ENCODE measurements at regions not wholly inside any gene's neighbourhood (a gene's known extent, or its start where the extent isn't known, plus 50 kb on each side); places are given as distances from the start of the nearest gene placed in this dataset.
"Not testable (repeated sequence)": the region's sequence is repeated elsewhere in the genome, so short reads cannot be mapped to it uniquely, and the experiment has no call there.

- H3K27me3 Mint-ChIP-seq: peaks cover 4% of the 10 kb centered on the region
- intact Hi-C loops (cut with DNase I, micrococcal nuclease): no loop called here
- H3K36me3 Mint-ChIP-seq (ENCODE audit: low read depth): no peaks in the 10 kb centered on the region
- no peaks in the 10 kb centered on the region for H3K4me1 Mint-ChIP-seq (ENCODE audit: low read depth)
- Histone ChIP-seq H3K27ac (ENCODE audit: low read depth in 1 of 2, low read length in 2 of 2) (no peak overlapping the region), H3K4me1 (ENCODE audit: insufficient read depth, low read length) (no peaks in the 10 kb centered on the region), H3K27me3 (ENCODE audit: control insufficient read depth in 1 of 2, insufficient read depth in 2 of 2, low read length in 2 of 2) (no peaks in the 10 kb centered on the region), H3K36me3 (ENCODE audit: insufficient read depth, low read length) (no peaks in the 10 kb centered on the region), H3K4me3 (ENCODE audit: low read length) (no peak overlapping the region), H3K9me3 (ENCODE audit: control insufficient read depth in 1 of 2, insufficient read depth in 1 of 2, low read length in 2 of 2) (no peaks in the 10 kb centered on the region)
- ChIA-PET POLR2A (no interaction called here), CTCF (no interaction called here)
- ATAC-seq (ENCODE audit: poor library complexity) (no peak), DNase-seq (no peak)
- H3K4me3 Mint-ChIP-seq: no peak overlapping the region
- H3K9me3 Mint-ChIP-seq: no peaks in the 10 kb centered on the region
- no peak overlapping the region for H3K27ac Mint-ChIP-seq
- no peak for TF ChIP-seq CTCF (IDR thresholded peaks at IDR 0.05)
These were observed 99.5 kb upstream of the OSBPL11 start for GRCh38 chr3:125694761-125695294.

DNA sequence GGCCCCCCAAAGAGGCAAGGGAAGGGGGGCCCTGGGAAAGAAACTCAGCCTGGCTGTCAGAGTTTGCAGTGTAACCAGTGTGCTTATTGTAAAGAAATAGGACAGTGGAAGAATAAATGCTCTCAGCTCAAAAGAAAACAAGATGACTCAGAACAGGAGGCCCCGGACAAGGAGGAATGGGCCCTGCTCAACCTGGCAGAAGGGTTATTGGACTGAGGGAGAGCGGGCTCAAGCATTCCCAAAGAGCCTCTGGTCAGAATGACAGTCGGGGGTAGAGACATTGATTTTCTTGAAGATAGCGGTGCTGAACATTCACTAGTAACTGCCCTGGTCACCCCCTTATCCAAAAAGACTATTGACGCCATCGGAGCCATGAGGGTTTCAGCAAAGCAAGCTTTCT is 100.4 kb upstream of the OSBPL11 start:
- DNase-seq (no peak), ATAC-seq (ENCODE audit: poor library complexity) (no peak)
- ChIA-PET POLR2A (no interaction called here), CTCF (no interaction called here)
- Mint-ChIP-seq H3K4me3 (no peak overlapping the region), H3K9me3 (no peaks in the 10 kb centered on the region), H3K4me1 (ENCODE audit: low read depth) (no peaks in the 10 kb centered on the region), H3K36me3 (ENCODE audit: low read depth) (no peaks in the 10 kb centered on the region), H3K27me3 (peaks cover 4% of the 10 kb centered on the region), H3K27ac (no peak overlapping the region)
- H3K36me3 ChIP-seq (ENCODE audit: insufficient read depth, low read length): no peaks in the 10 kb centered on the region
- H3K27ac ChIP-seq (ENCODE audit: low read depth in 1 of 2, low read length in 2 of 2): no peak overlapping the region
- intact Hi-C loops (cut with DNase I, micrococcal nuclease): no loop called here
- no peaks in the 10 kb centered on the region for H3K9me3 ChIP-seq (ENCODE audit: control insufficient read depth in 1 of 2, insufficient read depth in 1 of 2, low read length in 2 of 2)
- H3K27me3 ChIP-seq (ENCODE audit: control insufficient read depth in 1 of 2, insufficient read depth in 2 of 2, low read length in 2 of 2): no peaks in the 10 kb centered on the region
- no peaks in the 10 kb centered on the region for H3K4me1 ChIP-seq (ENCODE audit: insufficient read depth, low read length)
- TF ChIP-seq CTCF (IDR thresholded peaks at IDR 0.05): no peak
- no peak overlapping the region for H3K4me3 ChIP-seq (ENCODE audit: low read length)

DNA sequence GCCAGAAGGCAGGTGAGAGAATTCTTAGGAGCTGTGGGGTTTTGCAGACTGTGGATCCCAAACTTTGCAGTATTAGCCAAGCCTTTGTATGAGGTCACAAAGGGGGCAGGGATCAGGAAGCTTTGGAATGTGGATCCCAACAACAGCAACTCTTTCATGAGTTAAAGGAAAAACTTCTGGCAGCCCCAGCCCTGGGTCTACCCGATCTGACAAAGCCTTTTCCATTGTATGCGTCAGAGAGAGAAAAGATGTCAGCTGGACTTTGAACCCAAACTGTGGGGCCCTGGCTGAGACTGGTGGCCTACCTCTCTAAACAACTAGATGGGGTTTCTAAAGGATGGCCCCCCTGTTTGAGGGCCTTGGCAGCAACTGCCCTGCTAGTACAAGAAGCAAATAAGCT is 101.8 kb upstream of the OSBPL11 start:
- H3K9me3 ChIP-seq (ENCODE audit: control insufficient read depth in 1 of 2, insufficient read depth in 1 of 2, low read length in 2 of 2); H3K36me3 ChIP-seq (ENCODE audit: insufficient read depth, low read length); CTCF ChIA-PET; H3K4me1 Mint-ChIP-seq (ENCODE audit: low read depth); H3K4me3 Mint-ChIP-seq; H3K36me3 Mint-ChIP-seq (ENCODE audit: low read depth); H3K4me1 ChIP-seq (ENCODE audit: insufficient read depth, low read length); H3K27ac Mint-ChIP-seq; H3K27me3 ChIP-seq (ENCODE audit: control insufficient read depth in 1 of 2, insufficient read depth in 2 of 2, low read length in 2 of 2); DNase-seq; intact Hi-C loops (cut with DNase I, micrococcal nuclease); H3K9me3 Mint-ChIP-seq; H3K27me3 Mint-ChIP-seq; H3K4me3 ChIP-seq (ENCODE audit: low read length); ATAC-seq (ENCODE audit: poor library complexity); H3K27ac ChIP-seq (ENCODE audit: low read depth in 1 of 2, low read length in 2 of 2); POLR2A ChIA-PET: not testable (repeated sequence)

DNA sequence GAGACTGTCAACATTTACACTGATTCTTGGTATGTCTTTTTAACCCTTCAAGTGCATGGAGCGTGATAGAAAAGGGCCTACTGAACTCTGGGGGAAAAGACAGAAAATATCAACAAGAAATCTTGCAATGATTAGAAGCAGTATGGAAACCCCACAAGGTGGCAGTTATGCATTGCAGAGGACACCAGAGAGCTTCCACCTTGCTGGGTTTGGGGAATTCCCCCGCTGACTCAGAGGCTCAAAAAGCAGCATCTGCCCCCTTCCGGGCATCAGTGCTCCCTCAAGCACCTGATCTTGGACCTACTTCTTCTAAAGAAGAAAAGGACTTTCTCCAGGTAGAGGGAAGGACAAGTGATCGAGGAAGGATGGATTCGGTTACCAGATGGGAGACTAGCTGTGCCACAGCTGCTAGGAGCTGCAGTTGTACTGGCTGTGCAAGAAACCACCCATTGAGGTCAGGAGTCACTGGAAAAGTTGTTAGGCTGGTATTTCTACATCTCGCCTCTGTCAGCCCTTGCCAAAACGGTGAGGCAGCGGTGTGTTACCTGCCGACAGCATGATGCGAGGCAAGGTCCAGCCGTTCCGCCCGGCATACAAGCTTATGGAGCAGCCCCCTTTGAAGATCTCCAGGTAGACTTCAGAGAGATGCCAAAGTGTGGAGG is 102.8 kb upstream of the OSBPL11 start:
- CTCF ChIA-PET; intact Hi-C loops (cut with DNase I, micrococcal nuclease); H3K27me3 ChIP-seq (ENCODE audit: control insufficient read depth in 1 of 2, insufficient read depth in 2 of 2, low read length in 2 of 2); H3K9me3 Mint-ChIP-seq; H3K9me3 ChIP-seq (ENCODE audit: control insufficient read depth in 1 of 2, insufficient read depth in 1 of 2, low read length in 2 of 2); H3K4me1 ChIP-seq (ENCODE audit: insufficient read depth, low read length); H3K36me3 Mint-ChIP-seq (ENCODE audit: low read depth); H3K27me3 Mint-ChIP-seq; H3K4me3 ChIP-seq (ENCODE audit: low read length); H3K4me3 Mint-ChIP-seq; H3K4me1 Mint-ChIP-seq (ENCODE audit: low read depth); H3K27ac ChIP-seq (ENCODE audit: low read depth in 1 of 2, low read length in 2 of 2); H3K27ac Mint-ChIP-seq; H3K36me3 ChIP-seq (ENCODE audit: insufficient read depth, low read length); ATAC-seq (ENCODE audit: poor library complexity): not testable (repeated sequence)
- POLR2A ChIA-PET: interaction anchor here (0.8 kb wide), 1 partner anchor 40 kb away, joined by 3 read pairs; no protein-coding TSS in a partner anchor
- peak in 4 of 14 experiments; percentile 14 to 40 (median 16) for DNase-seq

Data from CD4-positive, alpha-beta T cell (primary cell).